ENCODE measurements at regions not wholly inside any gene's neighbourhood (a gene's known extent, or its start where the extent isn't known, plus 50 kb on each side); places are given as distances from the start of the nearest gene placed in this dataset.

- Mint-ChIP-seq H3K9me3 (peaks cover 5% of the 10 kb centered on the region), H3K36me3 (ENCODE audit: low read depth) (no peaks in the 10 kb centered on the region), H3K4me3 (no peak overlapping the region), H3K4me1 (ENCODE audit: low read depth) (peaks cover 13% of the 10 kb centered on the region; the same call in 1 of the 2 replicates), H3K27ac (no peak overlapping the region), H3K27me3 (ENCODE audit: insufficient read depth) (no peaks in the 10 kb centered on the region; the same call in 1 of the 2 replicates)
- TF ChIP-seq, protein P1, sequence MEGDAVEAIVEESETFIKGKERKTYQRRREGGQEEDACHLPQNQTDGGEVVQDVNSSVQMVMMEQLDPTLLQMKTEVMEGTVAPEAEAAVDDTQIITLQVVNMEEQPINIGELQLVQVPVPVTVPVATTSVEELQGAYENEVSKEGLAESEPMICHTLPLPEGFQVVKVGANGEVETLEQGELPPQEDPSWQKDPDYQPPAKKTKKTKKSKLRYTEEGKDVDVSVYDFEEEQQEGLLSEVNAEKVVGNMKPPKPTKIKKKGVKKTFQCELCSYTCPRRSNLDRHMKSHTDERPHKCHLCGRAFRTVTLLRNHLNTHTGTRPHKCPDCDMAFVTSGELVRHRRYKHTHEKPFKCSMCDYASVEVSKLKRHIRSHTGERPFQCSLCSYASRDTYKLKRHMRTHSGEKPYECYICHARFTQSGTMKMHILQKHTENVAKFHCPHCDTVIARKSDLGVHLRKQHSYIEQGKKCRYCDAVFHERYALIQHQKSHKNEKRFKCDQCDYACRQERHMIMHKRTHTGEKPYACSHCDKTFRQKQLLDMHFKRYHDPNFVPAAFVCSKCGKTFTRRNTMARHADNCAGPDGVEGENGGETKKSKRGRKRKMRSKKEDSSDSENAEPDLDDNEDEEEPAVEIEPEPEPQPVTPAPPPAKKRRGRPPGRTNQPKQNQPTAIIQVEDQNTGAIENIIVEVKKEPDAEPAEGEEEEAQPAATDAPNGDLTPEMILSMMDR (IDR thresholded peaks at IDR 0.05) = no peak
- no peak for DNase-seq
These were observed 743.4 kb upstream of the IGFBP3 start for GRCh38 chr7:46664453-46664852.

GRCh38 chr7:46663025-46663424 lies 742.0 kb upstream of the IGFBP3 start:
- Mint-ChIP-seq H3K36me3 (ENCODE audit: low read depth) (no peaks in the 10 kb centered on the region), H3K4me1 (ENCODE audit: low read depth) (peaks cover 13% of the 10 kb centered on the region; the same call in 1 of the 2 replicates), H3K27ac (no peak overlapping the region), H3K27me3 (ENCODE audit: insufficient read depth) (no peaks in the 10 kb centered on the region; the same call in 1 of the 2 replicates), H3K4me3 (no peak overlapping the region), H3K9me3 (peaks cover 5% of the 10 kb centered on the region)
- DNase-seq = no peak
- TF ChIP-seq, protein P1 (IDR thresholded peaks at IDR 0.05) = no peak

GRCh38 chr7:46661431-46661830 lies 740.4 kb upstream of the IGFBP3 start:
- DNase-seq = no peak
- Mint-ChIP-seq H3K4me1 (ENCODE audit: low read depth) (peaks cover 13% of the 10 kb centered on the region; the same call in 1 of the 2 replicates), H3K27ac (no peak overlapping the region), H3K36me3 (ENCODE audit: low read depth) (no peaks in the 10 kb centered on the region), H3K4me3 (no peak overlapping the region), H3K27me3 (ENCODE audit: insufficient read depth) (no peaks in the 10 kb centered on the region; the same call in 1 of the 2 replicates), H3K9me3 (no peaks in the 10 kb centered on the region)
- TF ChIP-seq, protein P1 (IDR thresholded peaks at IDR 0.05) = no peak

- TF ChIP-seq, protein P1 (IDR thresholded peaks at IDR 0.05) = no peak
- H3K27me3 Mint-ChIP-seq (ENCODE audit: insufficient read depth) = no peaks in the 10 kb centered on the region; the same call in 1 of the 2 replicates
- no peak overlapping the region; the same call in 1 of the 2 replicates for H3K27ac Mint-ChIP-seq
- DNase-seq = peak; percentile 11
- no peak overlapping the region for H3K4me3 Mint-ChIP-seq
- peaks cover 13% of the 10 kb centered on the region; the same call in 1 of the 2 replicates for H3K4me1 Mint-ChIP-seq (ENCODE audit: low read depth)
- no peaks in the 10 kb centered on the region for H3K9me3 Mint-ChIP-seq
- no peaks in the 10 kb centered on the region for H3K36me3 Mint-ChIP-seq (ENCODE audit: low read depth)
These were observed 739.4 kb upstream of the IGFBP3 start for GRCh38 chr7:46660402-46660980.

- no peak overlapping the region for H3K27ac Mint-ChIP-seq
- H3K27me3 Mint-ChIP-seq (ENCODE audit: insufficient read depth) = peaks cover under 1% of the 10 kb centered on the region
- peaks cover 19% of the 10 kb centered on the region for H3K4me1 Mint-ChIP-seq (ENCODE audit: low read depth)
- H3K4me3 Mint-ChIP-seq = no peak overlapping the region
- H3K36me3 Mint-ChIP-seq (ENCODE audit: low read depth) = no peaks in the 10 kb centered on the region
- no peaks in the 10 kb centered on the region for H3K9me3 Mint-ChIP-seq
- TF ChIP-seq, protein P1 (IDR thresholded peaks at IDR 0.05) = no peak
- DNase-seq = no peak
These were observed 737.2 kb upstream of the IGFBP3 start for GRCh38 chr7:46658281-46658680.
